ENCODE measurements at regions not wholly inside any gene's neighbourhood (a gene's known extent, or its start where the extent isn't known, plus 50 kb on each side); places are given as distances from the start of the nearest gene placed in this dataset.

DNA sequence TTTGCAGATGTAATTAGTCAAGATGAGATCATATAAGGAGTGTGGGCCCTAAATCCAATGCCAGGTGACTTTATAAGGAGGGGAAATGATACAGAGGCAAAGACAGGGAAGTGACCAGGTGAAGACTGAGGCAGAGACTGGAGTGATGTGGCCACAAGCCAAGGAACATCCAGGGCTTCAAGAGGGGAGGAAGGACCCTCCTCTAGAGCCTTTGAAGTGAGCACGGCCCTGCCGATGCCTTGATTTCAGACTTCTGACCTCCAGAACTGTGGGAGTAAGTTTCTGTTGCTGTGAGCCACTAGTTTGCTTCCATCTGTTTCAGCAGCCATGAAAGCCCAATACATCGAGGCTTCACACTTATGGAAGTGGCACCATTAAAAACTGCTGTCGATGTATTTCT lies 78.7 kb downstream of the SHANK2 start:
- no peaks in the 10 kb centered on the region for H4K20me1 ChIP-seq (replicated peaks; ENCODE audit: control insufficient read depth, insufficient read depth, low read length)
- peaks cover 2% of the 10 kb centered on the region for H3K9me1 ChIP-seq (ENCODE audit: control insufficient read depth, insufficient read depth, low read length)
- 0% methylated on average over 4 of the region's 4 CpGs for WGBS (ENCODE audit: insufficient coverage, low coverage, missing lambda C conversion rate)
- no peak overlapping the region for H3K4me2 ChIP-seq (ENCODE audit: insufficient read depth, low read length)
- no peak overlapping the region for H3K27ac ChIP-seq (ENCODE audit: extremely low read depth, low read depth, low read length)
- TF ChIP-seq ZSCAN29 (IDR thresholded peaks at IDR 0.05) (no peak), IFI16 (CRISPR knock-in tag; IDR thresholded peaks at IDR 0.05) (no peak), SIX5 (IDR thresholded peaks at IDR 0.05; ENCODE audit: borderline replicate concordance in 1 of 2, insufficient read depth in 1 of 2, low read depth in 1 of 2, low read length in 2 of 2) (no peak), ERF (CRISPR knock-in tag; IDR thresholded peaks at IDR 0.05) (no peak), HMGN3 (IDR thresholded peaks at IDR 0.05; ENCODE audit: borderline replicate concordance, extremely low read depth, insufficient read length, low read depth, low read length) (no peak)
- TF ChIP-seq, protein P1, sequence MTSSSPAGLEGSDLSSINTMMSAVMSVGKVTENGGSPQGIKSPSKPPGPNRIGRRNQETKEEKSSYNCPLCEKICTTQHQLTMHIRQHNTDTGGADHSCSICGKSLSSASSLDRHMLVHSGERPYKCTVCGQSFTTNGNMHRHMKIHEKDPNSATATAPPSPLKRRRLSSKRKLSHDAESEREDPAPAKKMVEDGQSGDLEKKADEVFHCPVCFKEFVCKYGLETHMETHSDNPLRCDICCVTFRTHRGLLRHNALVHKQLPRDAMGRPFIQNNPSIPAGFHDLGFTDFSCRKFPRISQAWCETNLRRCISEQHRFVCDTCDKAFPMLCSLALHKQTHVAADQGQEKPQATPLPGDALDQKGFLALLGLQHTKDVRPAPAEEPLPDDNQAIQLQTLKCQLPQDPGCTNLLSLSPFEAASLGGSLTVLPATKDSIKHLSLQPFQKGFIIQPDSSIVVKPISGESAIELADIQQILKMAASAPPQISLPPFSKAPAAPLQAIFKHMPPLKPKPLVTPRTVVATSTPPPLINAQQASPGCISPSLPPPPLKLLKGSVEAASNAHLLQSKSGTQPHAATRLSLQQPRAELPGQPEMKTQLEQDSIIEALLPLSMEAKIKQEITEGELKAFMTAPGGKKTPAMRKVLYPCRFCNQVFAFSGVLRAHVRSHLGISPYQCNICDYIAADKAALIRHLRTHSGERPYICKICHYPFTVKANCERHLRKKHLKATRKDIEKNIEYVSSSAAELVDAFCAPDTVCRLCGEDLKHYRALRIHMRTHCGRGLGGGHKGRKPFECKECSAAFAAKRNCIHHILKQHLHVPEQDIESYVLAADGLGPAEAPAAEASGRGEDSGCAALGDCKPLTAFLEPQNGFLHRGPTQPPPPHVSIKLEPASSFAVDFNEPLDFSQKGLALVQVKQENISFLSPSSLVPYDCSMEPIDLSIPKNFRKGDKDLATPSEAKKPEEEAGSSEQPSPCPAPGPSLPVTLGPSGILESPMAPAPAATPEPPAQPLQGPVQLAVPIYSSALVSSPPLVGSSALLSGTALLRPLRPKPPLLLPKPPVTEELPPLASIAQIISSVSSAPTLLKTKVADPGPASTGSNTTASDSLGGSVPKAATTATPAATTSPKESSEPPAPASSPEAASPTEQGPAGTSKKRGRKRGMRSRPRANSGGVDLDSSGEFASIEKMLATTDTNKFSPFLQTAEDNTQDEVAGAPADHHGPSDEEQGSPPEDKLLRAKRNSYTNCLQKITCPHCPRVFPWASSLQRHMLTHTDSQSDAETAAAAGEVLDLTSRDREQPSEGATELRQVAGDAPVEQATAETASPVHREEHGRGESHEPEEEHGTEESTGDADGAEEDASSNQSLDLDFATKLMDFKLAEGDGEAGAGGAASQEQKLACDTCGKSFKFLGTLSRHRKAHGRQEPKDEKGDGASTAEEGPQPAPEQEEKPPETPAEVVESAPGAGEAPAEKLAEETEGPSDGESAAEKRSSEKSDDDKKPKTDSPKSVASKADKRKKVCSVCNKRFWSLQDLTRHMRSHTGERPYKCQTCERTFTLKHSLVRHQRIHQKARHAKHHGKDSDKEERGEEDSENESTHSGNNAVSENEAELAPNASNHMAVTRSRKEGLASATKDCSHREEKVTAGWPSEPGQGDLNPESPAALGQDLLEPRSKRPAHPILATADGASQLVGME (CRISPR knock-in tag; IDR thresholded peaks at IDR 0.05) = no peak
- TF ChIP-seq, protein P2, sequence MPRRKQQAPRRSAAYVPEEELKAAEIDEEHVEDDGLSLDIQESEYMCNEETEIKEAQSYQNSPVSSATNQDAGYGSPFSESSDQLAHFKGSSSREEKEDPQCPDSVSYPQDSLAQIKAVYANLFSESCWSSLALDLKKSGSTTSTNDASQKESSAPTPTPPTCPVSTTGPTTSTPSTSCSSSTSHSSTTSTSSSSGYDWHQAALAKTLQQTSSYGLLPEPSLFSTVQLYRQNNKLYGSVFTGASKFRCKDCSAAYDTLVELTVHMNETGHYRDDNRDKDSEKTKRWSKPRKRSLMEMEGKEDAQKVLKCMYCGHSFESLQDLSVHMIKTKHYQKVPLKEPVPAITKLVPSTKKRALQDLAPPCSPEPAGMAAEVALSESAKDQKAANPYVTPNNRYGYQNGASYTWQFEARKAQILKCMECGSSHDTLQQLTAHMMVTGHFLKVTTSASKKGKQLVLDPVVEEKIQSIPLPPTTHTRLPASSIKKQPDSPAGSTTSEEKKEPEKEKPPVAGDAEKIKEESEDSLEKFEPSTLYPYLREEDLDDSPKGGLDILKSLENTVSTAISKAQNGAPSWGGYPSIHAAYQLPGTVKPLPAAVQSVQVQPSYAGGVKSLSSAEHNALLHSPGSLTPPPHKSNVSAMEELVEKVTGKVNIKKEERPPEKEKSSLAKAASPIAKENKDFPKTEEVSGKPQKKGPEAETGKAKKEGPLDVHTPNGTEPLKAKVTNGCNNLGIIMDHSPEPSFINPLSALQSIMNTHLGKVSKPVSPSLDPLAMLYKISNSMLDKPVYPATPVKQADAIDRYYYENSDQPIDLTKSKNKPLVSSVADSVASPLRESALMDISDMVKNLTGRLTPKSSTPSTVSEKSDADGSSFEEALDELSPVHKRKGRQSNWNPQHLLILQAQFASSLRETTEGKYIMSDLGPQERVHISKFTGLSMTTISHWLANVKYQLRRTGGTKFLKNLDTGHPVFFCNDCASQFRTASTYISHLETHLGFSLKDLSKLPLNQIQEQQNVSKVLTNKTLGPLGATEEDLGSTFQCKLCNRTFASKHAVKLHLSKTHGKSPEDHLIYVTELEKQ (CRISPR knock-in tag; IDR thresholded peaks at IDR 0.05) = no peak
- ChIA-PET POLR2A (no interaction called here), CTCF (ENCODE audit: low intra/inter-chr PET ratio) (no interaction called here)
- no peak for ATAC-seq
- in situ Hi-C loops (cut with MboI) = no loop called here
- no peak overlapping the region for H3K9ac ChIP-seq (ENCODE audit: insufficient read depth in 1 of 2, low read depth in 2 of 2, low read length in 2 of 2)
- H2AFZ ChIP-seq (ENCODE audit: low read depth, low read length) = no peak overlapping the region
- no peaks in the 10 kb centered on the region for H3K36me3 ChIP-seq (ENCODE audit: control insufficient read depth, insufficient read depth, low read length)
- H3K27me3 ChIP-seq (ENCODE audit: control insufficient read depth in 2 of 2, insufficient read depth in 2 of 2, low read length in 2 of 2) = peaks cover 0 to 19% of the 10 kb centered on the region in 2 experiments; a peak in 4 of 5 replicates
- no peak for FAIRE-seq
- intact Hi-C loops (cut with micrococcal nuclease) = no loop called here
- no peak for DNase-seq (ENCODE audit: extremely low read depth in 1 of 4, low spot score in 3 of 4)
- no TSS peak for BruUV-seq (replicated peaks)
- no peaks in the 10 kb centered on the region for H3K79me2 ChIP-seq (ENCODE audit: control insufficient read depth, insufficient read depth, low read length)
- no peaks in the 10 kb centered on the region for H3K4me1 ChIP-seq (replicated peaks in 1 of 2; ENCODE audit: control insufficient read depth in 2 of 2, insufficient read depth in 2 of 2, low read length in 2 of 2)
- H3K9me3 ChIP-seq (replicated peaks; ENCODE audit: control insufficient read depth, insufficient read depth, low read depth, low read length) = no peaks in the 10 kb centered on the region; the same call in 1 of the 2 replicates
- H3K4me3 ChIP-seq = no peak overlapping the region
